HG02884 (cell line): ENCODE measurements at regions not wholly inside any gene's neighbourhood (a gene's known extent, or its start where the extent isn't known, plus 50 kb on each side); places are given as distances from the start of the nearest gene placed in this dataset.

Experiments
- ATAC-seq: cut with Tn5 transposase; IDR thresholded peaks from one replicate; pipeline ENCODE4 v1.9.1; 2021; ENCODE audit warnings: mild to moderate bottlenecking, moderate library complexity; ENCODE audit not compliant: unreplicated experiment

- no peak for ATAC-seq
Observed at GRCh38 chr20:24277196-24277595, 192.2 kb upstream of the SYNDIG1 start.

GRCh38 chr20:24275946-24276705 lies 193.3 kb upstream of the SYNDIG1 start:
- no peak for ATAC-seq

GRCh38 chr20:24273251-24273650 lies 196.2 kb upstream of the SYNDIG1 start:
- ATAC-seq: no peak

- no peak for ATAC-seq
Observed at GRCh38 chr20:24261351-24261750, 208.1 kb upstream of the SYNDIG1 start.

GRCh38 chr20:24257171-24257570 lies 212.3 kb upstream of the SYNDIG1 start:
- ATAC-seq: no peak

GRCh38 chr20:24256307-24256706 lies 213.1 kb upstream of the SYNDIG1 start:
- no peak for ATAC-seq

GRCh38 chr20:24254480-24254879 lies 214.9 kb upstream of the SYNDIG1 start:
- no peak for ATAC-seq

GRCh38 chr20:24253321-24253720 lies 216.1 kb upstream of the SYNDIG1 start:
- ATAC-seq: no peak

GRCh38 chr20:24245094-24245493 lies 224.3 kb upstream of the SYNDIG1 start:
- ATAC-seq: no peak

GRCh38 chr20:24242763-24243162 lies 226.7 kb upstream of the SYNDIG1 start:
- ATAC-seq: no peak

GRCh38 chr20:24241466-24241865 lies 228.0 kb upstream of the SYNDIG1 start:
- no peak for ATAC-seq

GRCh38 chr20:24236963-24237362 lies 232.5 kb upstream of the SYNDIG1 start:
- ATAC-seq: no peak

GRCh38 chr20:24236201-24236600 lies 233.2 kb upstream of the SYNDIG1 start:
- no peak for ATAC-seq

GRCh38 chr20:24235296-24236175 lies 233.9 kb upstream of the SYNDIG1 start:
- no peak for ATAC-seq

GRCh38 chr20:24227600-24227999 lies 239.0 kb upstream of the GGTLC1 start:
- ATAC-seq: no peak

GRCh38 chr20:24212494-24212893 lies 223.9 kb upstream of the GGTLC1 start:
- ATAC-seq: no peak

- no peak for ATAC-seq
Observed at GRCh38 chr20:24211972-24212371, 223.4 kb upstream of the GGTLC1 start.

GRCh38 chr20:24210356-24210755 lies 221.8 kb upstream of the GGTLC1 start:
- ATAC-seq: no peak

GRCh38 chr20:24208652-24209051 lies 220.1 kb upstream of the GGTLC1 start:
- no peak for ATAC-seq

- ATAC-seq: no peak
Observed at GRCh38 chr20:24207803-24208300, 219.3 kb upstream of the GGTLC1 start.

- ATAC-seq: no peak
Observed at GRCh38 chr20:24206995-24207394, 218.4 kb upstream of the GGTLC1 start.
